HepG2 (cell line): ENCODE measurements at regions not wholly inside any gene's neighbourhood (a gene's known extent, or its start where the extent isn't known, plus 50 kb on each side); places are given as distances from the start of the nearest gene placed in this dataset.

Experiments
- HDAC2 ChIP-seq: sonication (generic); formaldehyde crosslinking; IDR thresholded peaks from 2 replicates; pipeline ENCODE4 v1.4.0; 2020; ENCODE audit warnings: missing genetic modification reagents
- MXI1 ChIP-seq: IDR thresholded peaks from 3 replicates; pipeline ENCODE4 v1.6.1; 2012; ENCODE audit warnings: low read depth, low read length, inconsistent platforms, borderline replicate concordance
- RXRA ChIP-seq: sonication (generic); formaldehyde crosslinking; IDR thresholded peaks from 2 replicates; pipeline ENCODE4 v1.5.1; 2020; ENCODE audit warnings: missing genetic modification reagents
- ZNF101 ChIP-seq: sonication (generic); formaldehyde crosslinking; IDR thresholded peaks from 2 replicates; pipeline ENCODE4 v1.4.0; 2020; ENCODE audit warnings: mild to moderate bottlenecking, low read depth, missing genetic modification reagents, borderline replicate concordance
- ZNF121 ChIP-seq: sonication (generic); formaldehyde crosslinking; IDR thresholded peaks from 2 replicates; pipeline ENCODE4 v1.5.0; 2020; ENCODE audit warnings: mild to moderate bottlenecking, missing genetic modification reagents
- ZNF501 ChIP-seq: sonication (generic); formaldehyde crosslinking; IDR thresholded peaks from 2 replicates; pipeline ENCODE4 v1.5.1; 2020; ENCODE audit warnings: mild to moderate bottlenecking, moderate library complexity, missing genetic modification reagents

GRCh38 chr14:46464341-46464740, 187.2 kb downstream of the RPL10L start:
- no peak for TF ChIP-seq ZNF121 (CRISPR knock-in tag)
- TF ChIP-seq HDAC2 (CRISPR knock-in tag) = no peak
- TF ChIP-seq ZNF501 (CRISPR knock-in tag) = no peak
- TF ChIP-seq MXI1 = no peak
- TF ChIP-seq ZNF101 = no peak
- TF ChIP-seq RXRA = no peak
